Endodermal cell (in vitro differentiated cells): ENCODE measurements at regions not wholly inside any gene's neighbourhood (a gene's known extent, or its start where the extent isn't known, plus 50 kb on each side); places are given as distances from the start of the nearest gene placed in this dataset.
A peak's percentile ranks its signal among the peaks of the same experiment; 100 is the strongest.

Experiments used
- DNase-seq: peaks from one replicate; pipeline ENCODE4 v3.0.0-alpha.2; 2017
- H3K27ac ChIP-seq: 2 replicates; pipeline ENCODE4 v1.5.1; 2013; ENCODE audit warnings: mild to moderate bottlenecking, low read depth, low read length, moderate library complexity
- H3K27me3 ChIP-seq: 2 replicates; pipeline ENCODE4 v1.6.1; 2013; ENCODE audit warnings: mild to moderate bottlenecking, low read length, moderate library complexity; ENCODE audit not compliant: insufficient read depth, control insufficient read depth, poor library complexity, severe bottlenecking
- H3K36me3 ChIP-seq: 2 replicates; pipeline ENCODE4 v1.7.0; 2013; ENCODE audit warnings: mild to moderate bottlenecking, low read length, moderate library complexity; ENCODE audit not compliant: control insufficient read depth, insufficient read depth
- H3K4me1 ChIP-seq: one replicate; pipeline ENCODE4 v1.7.0; 2013; ENCODE audit warnings: low read length; ENCODE audit not compliant: control insufficient read depth, insufficient read depth
- H3K4me3 ChIP-seq: 2 replicates; pipeline ENCODE4 v1.5.1; 2013; ENCODE audit warnings: mild to moderate bottlenecking, low read length, moderate library complexity
- H3K9ac ChIP-seq: 2 replicates; pipeline ENCODE4 v1.6.1; 2013; ENCODE audit warnings: mild to moderate bottlenecking, low read length, moderate library complexity; ENCODE audit not compliant: poor library complexity, severe bottlenecking; ENCODE audit errors: extremely low read depth
- H3K9me3 ChIP-seq: 2 replicates; pipeline ENCODE4 v1.6.1; 2013; ENCODE audit warnings: mild to moderate bottlenecking, low read length, moderate library complexity; ENCODE audit not compliant: control insufficient read depth
- H3K27ac Mint-ChIP-seq: 2 replicates; pipeline ENCODE4 v1.8.0; 2020; ENCODE audit warnings: mixed read lengths
- H3K27me3 Mint-ChIP-seq: 2 replicates; pipeline ENCODE4 v1.8.0; 2021; ENCODE audit warnings: mild to moderate bottlenecking, mixed read lengths; ENCODE audit not compliant: insufficient read depth
- H3K36me3 Mint-ChIP-seq: 2 replicates; pipeline ENCODE4 v1.8.0; 2020; ENCODE audit warnings: low read depth, mixed read lengths
- H3K4me1 Mint-ChIP-seq: 2 replicates; pipeline ENCODE4 v1.8.0; 2020; ENCODE audit warnings: mixed read lengths
- H3K4me3 Mint-ChIP-seq: 2 replicates; pipeline ENCODE4 v1.8.0; 2020; ENCODE audit warnings: mild to moderate bottlenecking, moderate library complexity, mixed read lengths
- H3K9me3 Mint-ChIP-seq: 2 replicates; pipeline ENCODE4 v1.8.0; 2020; ENCODE audit warnings: mild to moderate bottlenecking, mixed read lengths
- WGBS, 2 experiments: methylation state at CpG; one replicate each; pipeline versions ENCODE4 v1.1.5 to v1.1.7; 2013; ENCODE audit warnings: missing lambda C conversion rate in 2 of 2, mixed read lengths in 1 of 2; ENCODE audit not compliant: insufficient coverage in 1 of 2, insufficient read length in 1 of 2; 5-methylcytosine and 5-hydroxymethylcytosine counted together
- TF ChIP-seq, protein P1 (sequence below): fragments of 200-600 bp; sonication (generic); conservative IDR thresholded peaks from 2 replicates; pipeline ENCODE4 v1.5.0; 2021; ENCODE audit warnings: antibody characterized with exemption, mild to moderate bottlenecking

GRCh38 chr12:11573880-11574279 lies 75.6 kb upstream of the ETV6 start:
- H3K36me3 ChIP-seq = no peaks in the 10 kb centered on the region
- Mint-ChIP-seq H3K9me3 (peaks cover 19% of the 10 kb centered on the region), H3K4me1 (no peaks in the 10 kb centered on the region), H3K27ac (no peak overlapping the region), H3K36me3 (no peaks in the 10 kb centered on the region), H3K4me3 (no peak overlapping the region), H3K27me3 (no peaks in the 10 kb centered on the region)
- H3K9me3 ChIP-seq = peaks cover 15% of the 10 kb centered on the region
- no peaks in the 10 kb centered on the region for H3K27me3 ChIP-seq
- WGBS, 2 experiments = 100% methylated on average over 1 of the region's 2 CpGs; no CpG with 5 or more reads in 1 of the 2 experiments
- TF ChIP-seq, protein P1, sequence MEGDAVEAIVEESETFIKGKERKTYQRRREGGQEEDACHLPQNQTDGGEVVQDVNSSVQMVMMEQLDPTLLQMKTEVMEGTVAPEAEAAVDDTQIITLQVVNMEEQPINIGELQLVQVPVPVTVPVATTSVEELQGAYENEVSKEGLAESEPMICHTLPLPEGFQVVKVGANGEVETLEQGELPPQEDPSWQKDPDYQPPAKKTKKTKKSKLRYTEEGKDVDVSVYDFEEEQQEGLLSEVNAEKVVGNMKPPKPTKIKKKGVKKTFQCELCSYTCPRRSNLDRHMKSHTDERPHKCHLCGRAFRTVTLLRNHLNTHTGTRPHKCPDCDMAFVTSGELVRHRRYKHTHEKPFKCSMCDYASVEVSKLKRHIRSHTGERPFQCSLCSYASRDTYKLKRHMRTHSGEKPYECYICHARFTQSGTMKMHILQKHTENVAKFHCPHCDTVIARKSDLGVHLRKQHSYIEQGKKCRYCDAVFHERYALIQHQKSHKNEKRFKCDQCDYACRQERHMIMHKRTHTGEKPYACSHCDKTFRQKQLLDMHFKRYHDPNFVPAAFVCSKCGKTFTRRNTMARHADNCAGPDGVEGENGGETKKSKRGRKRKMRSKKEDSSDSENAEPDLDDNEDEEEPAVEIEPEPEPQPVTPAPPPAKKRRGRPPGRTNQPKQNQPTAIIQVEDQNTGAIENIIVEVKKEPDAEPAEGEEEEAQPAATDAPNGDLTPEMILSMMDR = no peak
- no peak overlapping the region for H3K27ac ChIP-seq
- no peak overlapping the region for H3K9ac ChIP-seq
- no peak overlapping the region for H3K4me3 ChIP-seq
- no peak for DNase-seq
- no peaks in the 10 kb centered on the region for H3K4me1 ChIP-seq

DNA sequence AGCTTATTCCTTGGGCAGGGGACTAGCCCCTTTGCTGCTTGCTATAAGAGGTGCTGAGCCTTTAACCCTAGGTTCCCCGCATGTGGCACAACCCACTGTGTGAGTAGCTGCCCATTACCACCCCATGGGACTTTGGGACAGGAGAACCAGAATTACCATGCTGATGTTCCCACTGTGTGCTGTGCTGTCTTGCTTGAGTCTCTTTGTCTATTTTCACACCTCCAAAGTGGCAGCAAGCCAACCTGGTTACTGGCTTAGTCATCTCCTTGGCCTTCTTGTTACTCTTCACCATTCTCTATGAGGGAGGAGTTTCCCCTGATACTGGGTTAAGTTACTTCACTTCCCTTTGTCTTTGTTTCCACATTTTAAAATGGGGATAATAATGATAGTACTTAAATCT lies 73.4 kb upstream of the ETV6 start:
- no peaks in the 10 kb centered on the region for H3K36me3 ChIP-seq
- no peaks in the 10 kb centered on the region for H3K27me3 Mint-ChIP-seq

DNA sequence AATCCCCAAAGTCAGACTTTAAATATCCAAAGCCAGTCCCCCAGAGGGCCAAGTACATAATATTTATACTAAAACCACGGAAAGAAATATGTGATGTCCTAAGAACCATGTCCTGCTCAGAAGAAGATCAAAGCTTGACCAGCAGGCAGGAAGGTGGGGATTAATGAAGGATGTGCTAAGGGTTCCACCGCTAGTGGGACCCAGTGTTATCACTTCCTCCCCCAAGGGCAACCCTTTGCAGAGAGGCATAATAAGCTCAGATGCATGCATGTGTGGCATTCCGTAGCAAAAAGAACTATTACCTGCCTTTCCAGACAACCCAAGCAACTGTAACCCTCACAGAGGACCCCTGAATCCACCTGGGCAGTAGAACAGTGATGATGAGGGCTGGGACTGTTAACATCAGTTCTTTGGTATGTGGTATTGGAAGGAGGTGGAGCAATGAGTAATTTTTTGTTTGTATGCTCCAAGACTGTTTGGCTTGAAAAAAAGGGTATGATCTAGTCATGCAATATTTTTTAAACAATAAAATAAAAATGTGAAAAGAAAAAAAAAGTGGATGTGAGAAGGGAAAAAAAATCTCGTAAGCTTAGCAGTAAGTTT lies 71.7 kb upstream of the ETV6 start:
- Mint-ChIP-seq H3K27me3 (no peaks in the 10 kb centered on the region), H3K36me3 (no peaks in the 10 kb centered on the region), H3K27ac (no peak overlapping the region), H3K4me1 (peaks cover 6% of the 10 kb centered on the region), H3K9me3 (peaks cover 19% of the 10 kb centered on the region), H3K4me3 (no peak overlapping the region)
- Histone ChIP-seq H3K4me3 (no peak overlapping the region), H3K27ac (no peak overlapping the region), H3K4me1 (no peaks in the 10 kb centered on the region), H3K27me3 (no peaks in the 10 kb centered on the region), H3K36me3 (no peaks in the 10 kb centered on the region), H3K9me3 (peaks cover 15% of the 10 kb centered on the region), H3K9ac (no peak overlapping the region)
- TF ChIP-seq, protein P1 = peak; percentile 19
- DNase-seq = no peak
- 89% methylated on average over 4 of the region's 4 CpGs; no CpG with 5 or more reads in 1 of the 2 experiments for WGBS, 2 experiments

More for the DNA sequence above, 73.4 kb upstream of the ETV6 start:
- H3K4me3 ChIP-seq = no peak overlapping the region
- WGBS, 2 experiments = 86 to 100% methylated on average over 1 of the region's 1 CpG
- H3K27me3 ChIP-seq = no peaks in the 10 kb centered on the region
- H3K9me3 ChIP-seq = peaks cover 15% of the 10 kb centered on the region
- DNase-seq = no peak
- H3K9ac ChIP-seq = no peak overlapping the region
- H3K36me3 Mint-ChIP-seq = no peaks in the 10 kb centered on the region
- no peak overlapping the region for H3K27ac Mint-ChIP-seq
- peaks cover 4% of the 10 kb centered on the region for H3K4me1 Mint-ChIP-seq
- H3K9me3 Mint-ChIP-seq = peaks cover 19% of the 10 kb centered on the region
- H3K4me1 ChIP-seq = no peaks in the 10 kb centered on the region
- H3K27ac ChIP-seq = no peak overlapping the region
- TF ChIP-seq, protein P1 = no peak
- no peak overlapping the region for H3K4me3 Mint-ChIP-seq
